KOPT-K1 (cell line): ENCODE measurements at regions not wholly inside any gene's neighbourhood (a gene's known extent, or its start where the extent isn't known, plus 50 kb on each side); places are given as distances from the start of the nearest gene placed in this dataset.
"Not testable (repeated sequence)": the region's sequence is repeated elsewhere in the genome, so short reads cannot be mapped to it uniquely, and the experiment has no call there.

Experiments used
- H3K27ac ChIP-seq: fragments of 200-600 bp; sonication (generic); 2 replicates; pipeline ENCODE4 v1.5.1; 2016; ENCODE audit warnings: antibody characterized with exemption, mild to moderate bottlenecking, low read depth, low read length; ENCODE audit not compliant: poor library complexity, severe bottlenecking
- H3K36me3 ChIP-seq: fragments of 200-600 bp; sonication (generic); 2 replicates; pipeline ENCODE4 v1.5.1; 2017; ENCODE audit warnings: antibody characterized with exemption, mild to moderate bottlenecking, low read length, moderate library complexity; ENCODE audit not compliant: insufficient read depth
- H3K9me3 ChIP-seq: fragments of 200-600 bp; sonication (generic); 2 replicates; pipeline ENCODE4 v1.5.1; 2017; ENCODE audit warnings: antibody characterized with exemption, low read length, mild to moderate bottlenecking; ENCODE audit not compliant: insufficient read depth, poor library complexity, severe bottlenecking

DNA sequence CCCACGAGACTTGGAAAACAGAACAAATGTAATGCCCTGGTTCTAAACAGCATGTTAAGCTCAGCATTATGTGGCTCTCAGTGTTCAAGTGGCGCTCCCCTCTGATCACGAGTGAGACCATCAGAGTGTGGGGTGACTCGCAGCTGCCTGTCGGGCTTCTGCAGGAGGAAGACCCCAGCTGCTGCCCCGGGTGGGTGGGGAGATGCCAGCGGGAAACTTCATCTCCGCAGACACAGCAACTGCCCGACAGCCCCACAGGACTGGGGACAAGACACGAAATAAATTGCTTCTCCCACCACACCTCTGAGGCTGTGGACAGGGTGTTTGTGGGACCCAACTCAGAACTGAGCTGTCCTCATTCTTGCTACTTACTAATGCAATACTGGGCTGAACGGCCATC is 126.3 kb upstream of the KIF5B start:
- no peaks in the 10 kb centered on the region for H3K9me3 ChIP-seq
- H3K36me3 ChIP-seq = no peaks in the 10 kb centered on the region
- H3K27ac ChIP-seq = no peak overlapping the region

DNA sequence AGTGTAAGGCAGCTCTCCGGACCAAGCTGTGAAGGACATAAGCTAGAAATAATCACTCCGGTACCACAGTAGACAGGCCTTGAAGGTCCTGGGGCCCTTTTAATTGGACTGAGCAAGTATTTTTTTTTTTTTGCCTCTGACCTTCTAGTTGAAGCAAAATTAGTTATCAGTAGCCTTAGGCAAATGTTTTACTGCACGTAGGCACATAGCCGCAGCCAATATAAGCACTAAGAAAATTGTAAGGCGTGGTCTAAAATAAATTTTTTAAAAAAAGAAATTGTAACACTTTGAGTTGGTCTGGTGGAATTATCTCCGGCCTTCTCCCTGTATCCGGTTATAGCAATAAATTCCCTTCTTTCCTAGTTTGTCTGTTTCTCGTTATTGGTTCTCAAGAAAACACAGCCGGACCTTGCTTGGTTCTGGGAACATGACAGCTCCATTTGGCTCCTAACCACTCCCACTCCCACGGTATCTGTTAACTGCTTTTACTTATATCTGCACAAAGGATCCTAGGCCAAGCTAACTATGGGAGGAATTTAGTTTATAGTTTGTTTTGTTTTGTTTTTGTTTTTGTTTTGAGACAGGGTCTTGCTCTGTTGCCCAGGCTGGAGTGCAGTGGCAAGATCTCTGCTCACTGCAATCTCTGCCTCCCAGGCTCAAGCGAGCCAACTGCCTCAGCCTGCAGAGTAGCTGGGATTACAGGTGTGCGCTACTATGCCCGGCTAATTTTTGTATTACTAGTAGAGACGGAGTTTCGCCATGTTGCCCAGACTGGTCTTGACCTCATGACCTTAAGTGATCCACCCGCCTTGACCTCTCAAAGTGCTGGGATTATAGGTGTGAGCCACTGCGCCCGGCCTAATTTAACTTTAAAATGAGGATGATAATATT is 124.4 kb upstream of the KIF5B start:
- Histone ChIP-seq H3K9me3 (no peaks in the 10 kb centered on the region), H3K27ac (no peak overlapping the region), H3K36me3 (no peaks in the 10 kb centered on the region)

GRCh38 chr10:32179836-32180235 is 123.6 kb upstream of the KIF5B start:
- Histone ChIP-seq H3K9me3 (no peaks in the 10 kb centered on the region), H3K27ac (no peak overlapping the region), H3K36me3 (no peaks in the 10 kb centered on the region)

DNA sequence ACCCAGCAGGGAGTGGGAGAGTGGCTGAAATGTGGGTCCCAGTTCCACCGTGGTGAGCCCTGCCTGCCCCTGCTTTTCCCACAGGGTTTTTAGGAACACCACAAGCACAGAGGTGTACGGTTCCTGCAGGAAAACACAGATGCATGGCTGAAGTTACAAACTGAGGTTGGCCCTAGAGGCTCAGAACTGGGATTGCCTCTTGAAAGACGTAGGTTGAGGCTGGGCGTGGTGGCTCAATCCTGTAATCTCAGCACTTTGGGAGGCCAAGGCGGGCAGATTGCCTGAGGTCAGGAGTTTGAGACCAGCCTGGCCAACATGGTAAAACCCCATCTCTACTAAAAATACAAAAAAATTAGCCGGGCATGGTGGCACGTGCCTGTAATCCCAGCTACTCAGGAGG is 121.4 kb upstream of the KIF5B start:
- H3K9me3 ChIP-seq, H3K27ac ChIP-seq, H3K36me3 ChIP-seq: not testable (repeated sequence)

GRCh38 chr10:32175629-32176028 is 119.4 kb upstream of the KIF5B start:
- H3K9me3 ChIP-seq = peaks cover 4% of the 10 kb centered on the region
- no peak overlapping the region for H3K27ac ChIP-seq
- no peaks in the 10 kb centered on the region for H3K36me3 ChIP-seq

DNA sequence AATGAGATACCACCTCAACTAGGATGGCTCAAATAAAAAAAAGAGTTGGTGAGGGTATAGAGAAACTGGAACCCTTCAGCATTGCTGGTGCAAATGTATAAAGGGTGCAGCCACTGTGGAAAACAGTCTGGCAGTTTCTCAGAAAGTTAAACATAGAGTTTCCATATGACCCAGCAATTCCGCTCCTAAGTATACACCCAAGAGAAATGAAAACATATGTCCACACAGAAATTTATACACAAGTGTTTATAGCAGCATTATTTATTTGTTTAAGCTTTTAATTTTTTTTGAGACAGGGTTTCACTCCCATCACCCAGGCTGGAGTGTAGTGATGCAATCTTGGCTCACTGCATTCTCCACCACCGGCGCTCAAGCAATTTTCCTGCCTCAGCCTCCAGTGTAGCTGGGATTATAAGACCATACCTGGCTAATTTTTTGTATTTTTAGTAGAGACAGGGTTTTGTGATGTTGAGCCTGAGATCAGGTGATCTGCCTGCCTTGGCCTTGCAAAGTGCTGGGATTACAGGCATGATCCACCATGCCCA is 118.2 kb upstream of the KIF5B start:
- Histone ChIP-seq H3K27ac (no peak overlapping the region), H3K9me3 (peaks cover 4% of the 10 kb centered on the region), H3K36me3 (no peaks in the 10 kb centered on the region)

DNA sequence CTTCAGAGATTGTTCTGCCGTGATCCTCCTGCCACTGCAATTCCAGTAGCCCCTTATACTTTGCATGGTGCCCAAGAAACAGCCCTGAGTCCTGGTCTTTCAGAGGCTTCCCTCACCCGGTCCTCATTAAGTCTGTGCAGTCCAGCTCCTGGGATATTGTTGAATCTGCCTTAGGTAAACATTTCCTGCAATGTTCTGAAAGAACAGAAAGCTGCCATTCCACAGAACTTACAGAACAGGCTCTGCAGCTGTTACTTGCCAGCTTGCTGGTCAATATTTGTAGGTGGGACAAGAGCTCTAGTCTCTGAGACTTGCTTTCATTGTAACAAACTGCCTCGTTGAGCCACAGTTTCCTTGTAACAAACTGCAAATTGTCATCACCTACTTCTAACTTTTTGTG is 115.0 kb upstream of the KIF5B start:
- H3K9me3 ChIP-seq = peaks cover 4% of the 10 kb centered on the region
- no peak overlapping the region for H3K27ac ChIP-seq
- no peaks in the 10 kb centered on the region for H3K36me3 ChIP-seq

- H3K9me3 ChIP-seq = peaks cover 4% of the 10 kb centered on the region
- no peak overlapping the region for H3K27ac ChIP-seq
- no peaks in the 10 kb centered on the region for H3K36me3 ChIP-seq
Observed at GRCh38 chr10:32169556-32169955, 113.3 kb upstream of the KIF5B start.

DNA sequence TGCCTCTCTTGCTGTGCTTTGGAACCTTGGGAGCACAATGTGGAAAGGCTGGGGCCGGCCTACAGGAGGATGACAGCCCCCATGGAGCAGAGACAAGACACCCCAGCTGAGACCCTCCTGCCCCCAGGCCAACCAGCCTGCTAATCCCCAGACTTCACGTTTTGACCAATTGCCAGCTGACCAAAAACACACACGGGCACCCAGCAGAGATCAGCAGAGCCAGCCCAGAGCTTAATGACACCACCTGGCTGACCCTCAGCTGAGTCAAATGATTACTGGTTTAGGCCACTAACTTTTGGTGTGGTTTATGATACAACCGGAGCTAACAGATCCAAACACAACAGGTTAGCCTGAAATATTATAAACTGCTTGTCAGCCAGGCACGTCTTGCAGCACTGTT is 111.2 kb upstream of the KIF5B start:
- Histone ChIP-seq H3K36me3 (no peaks in the 10 kb centered on the region), H3K9me3 (no peaks in the 10 kb centered on the region), H3K27ac (no peak overlapping the region)

GRCh38 chr10:32166365-32166764 is 110.1 kb upstream of the KIF5B start:
- Histone ChIP-seq H3K36me3 (no peaks in the 10 kb centered on the region), H3K27ac (no peak overlapping the region), H3K9me3 (no peaks in the 10 kb centered on the region)

DNA sequence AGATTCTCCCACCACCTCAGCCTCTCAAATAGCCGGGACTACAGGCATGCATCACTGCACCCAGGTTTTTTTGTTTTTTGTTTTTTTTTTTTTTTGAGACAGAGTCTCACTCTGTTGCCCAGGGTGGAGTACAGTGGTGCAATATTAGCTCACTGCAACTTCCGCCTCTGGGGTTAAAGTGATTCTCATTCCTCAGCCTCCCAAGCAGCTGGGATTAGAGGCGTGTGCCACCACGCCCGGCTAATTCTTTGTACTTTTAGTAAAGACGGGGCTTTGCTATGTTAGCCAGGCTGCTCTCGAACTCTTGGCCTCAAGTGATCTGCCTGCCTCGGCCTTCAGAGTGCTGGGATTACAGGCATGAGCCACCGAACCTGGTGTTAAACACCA is 107.5 kb upstream of the KIF5B start:
- Histone ChIP-seq H3K27ac (no peak overlapping the region), H3K9me3 (no peaks in the 10 kb centered on the region), H3K36me3 (no peaks in the 10 kb centered on the region)

DNA sequence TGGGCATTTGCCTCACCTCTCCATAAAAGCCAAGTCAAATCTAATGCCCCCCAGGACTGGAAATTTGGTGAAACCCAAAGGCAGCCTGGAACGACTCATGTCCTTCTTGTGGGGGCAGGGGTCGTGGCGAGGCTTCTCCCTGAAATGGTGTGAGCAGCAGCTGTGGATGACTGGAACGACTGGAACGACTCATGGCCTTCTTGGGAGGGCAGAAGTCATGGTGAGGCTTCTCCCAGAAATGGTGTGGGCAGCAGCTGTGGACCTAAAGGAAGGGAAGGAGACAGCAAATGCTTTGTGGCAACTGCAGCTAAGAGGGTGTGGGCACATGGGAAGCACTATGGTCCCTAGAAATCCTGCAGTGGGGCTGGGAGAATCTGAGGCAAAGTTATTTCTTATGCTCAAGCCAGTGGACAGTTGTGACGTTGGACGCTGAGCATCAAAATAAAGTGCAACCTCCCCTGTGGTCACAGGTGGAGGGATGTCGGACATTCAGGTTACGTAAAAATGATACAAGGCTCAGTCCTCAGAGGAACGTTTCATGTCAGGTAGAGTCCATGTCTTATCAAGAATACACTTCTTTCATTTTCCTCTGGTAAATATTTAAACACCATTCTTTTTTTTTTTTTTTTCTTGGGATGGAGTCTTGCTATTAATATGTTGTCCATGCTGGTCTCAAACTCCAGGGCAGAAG is 107.0 kb upstream of the KIF5B start:
- H3K36me3 ChIP-seq = no peaks in the 10 kb centered on the region
- no peak overlapping the region for H3K27ac ChIP-seq
- H3K9me3 ChIP-seq = no peaks in the 10 kb centered on the region

DNA sequence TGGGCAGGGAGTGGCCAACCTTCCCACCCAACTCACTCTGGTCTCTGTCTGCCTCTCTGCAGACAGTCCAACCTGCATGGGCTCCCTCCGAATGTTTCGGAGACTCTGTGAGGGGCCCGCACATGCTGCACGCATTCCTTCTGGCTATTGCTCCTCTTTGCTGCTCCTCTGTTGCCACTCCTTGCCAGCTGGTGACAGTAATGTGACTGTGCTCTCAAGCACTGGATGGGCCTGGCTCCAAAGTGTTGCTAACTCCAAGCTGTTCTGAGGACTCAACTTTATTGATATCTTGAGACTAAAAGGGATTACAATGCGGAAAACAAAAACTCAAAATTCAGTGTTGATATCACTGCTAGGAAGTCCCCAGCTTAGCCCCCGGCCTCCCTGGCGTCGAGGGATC is 105.4 kb upstream of the KIF5B start:
- no peaks in the 10 kb centered on the region for H3K36me3 ChIP-seq
- H3K27ac ChIP-seq = no peak overlapping the region
- H3K9me3 ChIP-seq = no peaks in the 10 kb centered on the region

DNA sequence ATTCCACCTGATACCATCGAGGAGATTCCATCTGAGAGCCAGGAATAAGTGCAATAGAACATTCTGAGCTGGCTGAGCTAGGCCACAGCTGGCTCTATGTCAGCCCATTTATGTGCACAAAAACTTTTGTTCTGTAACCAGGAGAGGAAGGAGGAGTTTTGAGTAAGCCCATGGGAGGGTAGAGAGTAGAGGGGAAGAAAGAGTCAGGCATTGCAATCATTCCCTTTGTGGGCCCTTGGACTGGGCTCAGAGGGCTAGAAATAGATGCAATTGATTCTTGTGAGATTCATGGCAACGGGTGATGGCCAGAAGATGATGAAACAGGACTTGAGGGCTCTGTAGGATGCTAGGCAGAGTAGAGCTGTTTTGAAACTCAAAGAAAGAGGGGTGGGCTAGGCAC is 104.6 kb upstream of the KIF5B start:
- Histone ChIP-seq H3K36me3 (no peaks in the 10 kb centered on the region), H3K27ac (no peak overlapping the region)

GRCh38 chr10:32159264-32159663 is 103.0 kb upstream of the KIF5B start:
- Histone ChIP-seq H3K9me3 (no peaks in the 10 kb centered on the region), H3K27ac (no peak overlapping the region), H3K36me3 (no peaks in the 10 kb centered on the region)

More for the DNA sequence above, 104.6 kb upstream of the KIF5B start:
- no peaks in the 10 kb centered on the region for H3K9me3 ChIP-seq
